Right renal cortex interstitium (tissue), 3 donors: ENCODE measurements at regions not wholly inside any gene's neighbourhood (a gene's known extent, or its start where the extent isn't known, plus 50 kb on each side); places are given as distances from the start of the nearest gene placed in this dataset.
"Not testable (repeated sequence)": the region's sequence is repeated elsewhere in the genome, so short reads cannot be mapped to it uniquely, and the experiment has no call there.

Experiments
- DNase-seq, 3 donors: peaks; one replicate each; pipeline ENCODE4 v3.0.0-alpha.2; 2013; ENCODE audit warnings: low read depth in 3 of 3, low spot score in 2 of 3

DNA sequence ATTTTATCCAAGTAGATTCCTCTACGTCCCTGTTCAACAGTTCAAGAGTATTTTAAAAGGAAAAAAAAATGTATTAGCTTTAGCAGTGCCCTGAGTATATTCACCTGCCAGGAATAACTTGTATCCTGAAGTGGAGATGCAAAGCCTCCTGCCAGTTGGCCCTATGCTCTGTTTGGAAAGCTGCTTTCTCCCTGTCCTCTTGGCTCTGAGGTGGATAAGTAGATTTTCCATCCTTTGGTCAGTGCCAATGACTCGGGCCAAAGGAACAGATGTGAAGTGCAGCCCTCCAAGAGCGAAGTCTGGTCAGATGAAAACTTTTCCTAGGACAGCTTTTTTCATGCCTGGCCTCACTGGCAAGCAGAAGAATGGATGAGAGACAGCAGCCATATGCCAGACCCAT lies 839.9 kb upstream of the TENM4 start:
- DNase-seq = no peak

DNA sequence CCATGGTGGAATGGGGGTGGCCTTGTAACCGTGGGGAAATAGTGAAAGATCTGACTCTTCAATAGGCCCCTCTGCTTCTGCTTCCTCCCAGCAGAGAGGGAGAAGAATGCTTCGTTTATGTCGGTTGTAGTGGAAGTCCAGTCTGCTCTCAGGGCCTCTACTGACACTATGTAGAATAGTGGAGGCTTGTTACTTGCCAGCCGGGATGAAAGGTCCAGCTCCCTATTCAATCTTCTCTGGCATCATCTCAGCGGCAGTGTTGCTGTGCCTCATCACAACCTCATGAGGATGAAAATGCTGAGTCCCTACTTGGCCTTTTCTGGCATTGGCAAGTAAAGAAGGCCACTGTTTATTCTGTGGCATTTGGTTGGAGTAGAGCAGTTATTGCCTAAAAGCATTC lies 820.9 kb upstream of the TENM4 start:
- no peak for DNase-seq

DNA sequence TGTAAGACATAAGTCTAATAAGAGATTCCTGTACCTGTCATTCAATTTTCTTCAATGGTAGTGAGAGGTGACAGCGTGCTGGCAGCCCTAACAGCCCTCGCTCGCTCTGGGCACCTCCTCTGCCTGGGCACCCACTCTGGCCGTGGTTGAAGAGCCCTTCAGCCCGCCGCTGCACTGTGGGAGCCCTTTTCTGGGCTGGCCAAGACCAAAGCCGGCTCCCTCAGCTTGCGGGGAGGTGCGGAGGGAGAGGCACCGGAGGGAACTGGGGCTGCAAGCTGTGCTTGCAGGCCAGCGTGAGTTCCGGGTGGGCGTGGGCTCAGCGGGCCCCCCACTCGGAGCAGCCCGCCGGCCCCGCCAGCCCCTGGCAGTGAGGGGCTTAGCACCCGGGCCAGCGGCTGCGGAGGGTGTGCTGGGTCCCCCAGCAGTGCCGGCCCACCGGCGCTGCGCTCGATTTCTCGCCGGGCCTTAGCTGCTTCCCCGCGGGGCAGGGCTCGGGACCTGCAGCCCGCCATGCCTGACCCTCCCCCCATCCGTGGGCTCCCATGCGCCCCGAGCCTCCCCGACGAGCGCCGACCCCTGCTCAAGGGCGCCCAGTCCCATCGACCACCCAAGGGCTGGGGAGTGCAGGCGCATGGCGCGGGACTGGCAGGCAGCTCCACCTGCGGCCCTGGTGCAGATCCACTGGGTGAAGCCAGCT lies 816.6 kb upstream of the TENM4 start:
- not testable (repeated sequence) for DNase-seq

DNA sequence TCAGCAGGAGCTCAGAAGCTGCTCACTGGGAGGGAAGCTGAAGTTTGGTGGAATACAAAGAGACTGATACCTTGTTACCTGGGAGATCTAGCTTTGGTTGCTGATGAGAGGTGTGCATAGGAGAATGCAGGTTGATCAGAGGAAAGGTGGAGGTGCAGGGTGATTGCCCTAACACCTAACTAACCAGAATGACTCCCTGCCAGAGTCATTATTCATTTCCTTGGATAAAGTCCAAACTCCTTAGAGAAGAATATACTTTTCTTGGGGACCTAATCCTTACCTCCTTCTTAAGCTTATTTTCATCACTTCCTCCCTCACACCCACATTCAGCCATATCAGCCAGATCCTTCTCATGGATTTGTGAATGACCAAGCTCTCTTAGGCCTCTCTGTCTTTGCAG lies 814.2 kb upstream of the TENM4 start:
- DNase-seq = no peak

DNA sequence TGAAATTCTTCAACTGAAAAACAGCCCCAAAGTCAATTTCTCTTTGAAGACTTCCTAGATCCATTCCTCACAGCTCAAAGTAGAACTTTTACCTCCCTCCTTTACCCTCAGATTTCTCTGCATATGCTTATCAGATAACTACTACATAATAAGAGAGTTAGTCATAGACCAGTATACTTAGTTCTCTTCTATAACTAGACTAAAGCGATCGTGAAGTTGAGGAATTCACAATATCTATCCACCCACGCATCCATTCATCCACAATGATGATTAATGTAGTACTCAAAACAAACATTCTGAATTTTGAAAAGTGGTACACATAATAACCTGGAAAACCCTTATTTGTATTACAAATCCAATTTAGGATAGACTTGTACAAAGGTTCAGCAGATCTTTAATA lies 800.9 kb upstream of the TENM4 start:
- no peak for DNase-seq

DNA sequence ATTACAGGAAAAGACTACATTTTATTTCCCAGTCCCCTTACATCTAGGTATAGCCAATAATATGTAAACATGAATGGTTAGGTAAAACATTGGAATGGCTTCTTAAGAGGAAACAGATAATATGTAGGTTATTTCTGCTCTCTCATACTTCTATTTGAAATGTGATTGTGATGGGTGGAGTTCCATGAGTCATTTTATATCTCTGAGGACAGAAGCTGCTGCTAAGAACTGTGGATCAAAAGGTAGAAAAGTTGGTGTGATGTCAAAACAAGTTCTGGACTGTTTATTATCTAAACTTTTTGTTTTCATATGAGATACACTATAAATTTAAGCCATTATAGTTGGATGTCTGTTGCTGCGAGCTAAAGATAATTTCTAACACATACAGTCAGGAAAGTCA lies 799.4 kb upstream of the TENM4 start:
- DNase-seq = no peak

DNA sequence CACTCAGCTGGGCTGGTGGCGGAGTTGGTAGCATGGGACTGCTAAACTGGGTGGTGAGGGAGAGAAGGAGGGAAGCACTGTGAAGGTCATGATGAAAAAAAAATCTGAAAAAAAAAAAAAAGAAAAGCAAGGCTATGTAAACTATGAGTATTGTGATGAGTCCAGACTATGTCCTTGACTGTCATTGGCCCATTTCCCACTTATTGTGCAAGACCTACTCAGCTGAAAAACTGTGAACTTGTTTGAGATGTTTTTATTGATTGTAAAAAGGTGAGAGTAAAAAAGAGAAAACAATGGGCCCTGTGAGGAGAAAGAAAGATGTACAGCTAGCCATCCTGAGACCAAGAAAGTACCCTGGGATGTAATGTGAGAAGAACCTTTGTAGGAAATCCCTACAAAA lies 798.4 kb upstream of the TENM4 start:
- no peak for DNase-seq

DNA sequence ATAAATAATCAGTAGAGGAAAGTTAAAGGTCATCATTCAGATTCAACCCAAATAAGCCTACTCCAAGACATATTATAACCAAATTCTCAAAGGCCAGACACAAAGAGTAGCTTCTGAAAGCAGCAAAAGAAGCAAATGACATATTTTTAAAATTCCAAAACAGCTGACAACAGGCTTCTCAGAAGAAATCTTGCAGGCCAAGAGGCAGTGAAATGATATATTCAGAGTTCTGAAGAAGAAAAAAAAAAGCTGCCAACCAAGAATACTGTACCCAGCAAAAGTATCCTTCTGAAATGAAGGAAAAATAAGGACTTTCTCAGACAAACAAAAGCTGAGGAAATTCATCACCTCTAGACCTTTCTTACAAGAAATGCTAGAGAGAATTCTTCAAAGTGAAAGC lies 787.1 kb upstream of the TENM4 start:
- no peak for DNase-seq

DNA sequence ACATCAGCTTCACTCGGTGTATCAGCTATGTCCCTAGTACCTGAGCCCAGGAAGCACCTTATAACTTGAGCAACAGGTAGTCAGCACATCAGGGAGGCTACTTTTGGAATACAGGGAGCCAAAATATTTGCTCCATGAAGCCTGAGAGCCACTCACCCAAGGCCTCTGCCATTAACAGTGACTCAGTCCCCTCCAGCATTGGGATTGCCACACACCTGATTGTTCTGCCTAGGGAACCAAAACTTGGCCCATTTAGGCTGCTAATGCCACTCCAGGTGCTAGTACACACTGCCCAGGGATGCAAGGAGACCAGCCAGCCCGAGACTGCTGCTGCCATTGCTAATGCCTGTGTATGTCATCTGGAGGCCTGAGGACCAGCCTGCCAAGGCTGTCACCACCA lies 773.6 kb upstream of the TENM4 start:
- DNase-seq = no peak

DNA sequence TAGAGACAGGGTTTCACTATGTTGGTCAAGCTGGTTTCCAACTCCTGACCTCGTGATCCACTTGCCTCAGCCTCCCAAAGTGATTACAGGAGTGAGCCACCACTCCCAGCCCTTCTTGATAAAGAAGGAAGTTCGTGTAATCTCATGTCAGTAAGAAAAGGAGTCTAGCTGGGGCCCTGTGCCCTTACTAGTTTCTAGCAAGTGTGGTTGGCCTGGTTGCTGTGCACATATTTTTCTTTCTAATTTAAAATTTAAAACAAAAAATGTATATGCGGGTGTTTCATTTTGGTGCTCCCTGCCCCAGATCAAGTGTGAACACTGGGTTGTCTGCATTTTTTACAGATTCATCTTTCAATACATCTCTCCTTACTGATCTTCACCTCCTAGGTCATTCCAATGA lies 770.8 kb upstream of the TENM4 start:
- no peak for DNase-seq

DNA sequence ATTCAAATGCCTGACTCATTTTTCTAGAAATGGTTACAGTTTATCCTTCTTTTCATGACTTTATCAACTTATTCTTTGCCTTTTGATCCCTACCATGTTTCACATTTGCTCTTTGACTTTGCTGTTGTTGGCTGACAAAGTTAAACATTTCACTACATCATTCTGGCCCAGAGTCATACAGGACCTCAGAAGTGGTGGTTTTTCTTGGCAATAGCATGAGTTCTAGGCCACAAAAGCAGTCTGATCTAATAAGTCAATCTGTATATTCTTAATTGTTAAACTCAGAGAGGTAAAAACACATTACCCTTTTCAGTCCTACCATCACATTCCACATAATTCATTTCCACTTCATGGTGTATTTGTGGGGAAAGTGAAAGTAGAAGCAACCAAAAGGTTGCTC lies 763.2 kb upstream of the TENM4 start:
- no peak for DNase-seq

DNA sequence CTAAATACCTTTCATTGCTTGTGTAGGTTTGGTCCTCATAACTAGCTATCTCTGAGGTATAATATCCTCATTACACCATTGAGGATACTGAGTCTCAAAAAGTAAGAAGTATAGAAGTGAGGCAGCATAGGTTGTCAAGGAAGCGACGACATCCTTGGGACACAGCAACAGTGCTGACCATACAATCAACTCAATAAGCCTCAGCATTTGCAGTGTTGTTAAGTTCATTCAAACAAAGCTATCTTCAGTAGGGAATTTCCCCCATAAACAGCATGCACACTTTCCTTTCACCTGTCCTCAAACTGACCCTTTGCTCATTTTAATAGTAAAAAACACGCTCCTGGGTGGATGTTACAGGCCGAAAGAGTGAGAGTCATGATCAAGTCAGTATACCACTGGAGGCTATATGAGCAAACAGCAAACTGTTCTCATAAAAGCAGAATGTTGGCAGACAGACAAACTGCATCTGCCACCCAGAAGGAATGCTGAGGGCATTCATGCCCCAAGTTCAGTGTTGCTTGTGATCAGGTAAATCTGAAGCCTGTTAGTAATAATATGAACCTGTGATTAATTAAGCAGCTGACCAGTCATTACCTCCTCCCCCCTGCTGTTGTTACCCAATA lies 756.2 kb upstream of the TENM4 start:
- no peak for DNase-seq

DNA sequence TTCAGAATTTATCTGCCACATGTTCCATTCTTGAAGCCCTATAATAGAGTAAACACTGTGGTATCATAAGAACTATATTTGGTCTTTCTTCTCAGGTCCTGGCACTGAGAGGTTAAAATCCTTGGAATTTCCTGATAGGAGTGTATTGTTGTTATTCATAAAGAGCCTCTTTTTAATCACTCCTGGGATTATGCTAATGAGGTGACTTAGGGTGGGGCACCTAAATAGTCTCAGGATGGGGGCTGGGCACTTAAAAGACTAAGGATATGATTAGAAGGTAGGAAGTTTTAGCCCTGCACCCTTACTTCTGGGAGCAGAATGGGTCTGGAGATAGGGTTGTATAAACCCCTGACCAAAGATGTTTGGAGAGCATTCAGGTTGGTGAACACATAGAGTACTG lies 755.2 kb upstream of the TENM4 start:
- DNase-seq = no peak

DNA sequence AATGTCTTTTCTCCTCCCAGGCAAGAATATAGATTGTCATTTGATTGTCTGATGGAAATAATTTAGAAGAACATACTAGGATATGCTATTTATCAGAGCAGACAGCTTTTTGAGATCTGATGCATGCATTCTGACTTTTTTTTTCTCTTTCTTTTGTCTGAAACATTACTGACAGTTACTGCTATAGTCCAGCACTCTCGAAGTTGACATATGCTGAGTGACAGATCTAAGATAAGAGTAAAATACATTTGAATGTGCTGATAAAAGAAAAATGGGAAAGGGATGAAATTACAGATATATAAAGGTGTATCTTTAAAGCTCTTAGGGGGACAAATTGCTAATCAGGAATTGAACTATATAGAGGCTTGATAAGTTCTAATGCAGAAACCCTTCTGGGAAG lies 753.8 kb upstream of the TENM4 start:
- no peak for DNase-seq

DNA sequence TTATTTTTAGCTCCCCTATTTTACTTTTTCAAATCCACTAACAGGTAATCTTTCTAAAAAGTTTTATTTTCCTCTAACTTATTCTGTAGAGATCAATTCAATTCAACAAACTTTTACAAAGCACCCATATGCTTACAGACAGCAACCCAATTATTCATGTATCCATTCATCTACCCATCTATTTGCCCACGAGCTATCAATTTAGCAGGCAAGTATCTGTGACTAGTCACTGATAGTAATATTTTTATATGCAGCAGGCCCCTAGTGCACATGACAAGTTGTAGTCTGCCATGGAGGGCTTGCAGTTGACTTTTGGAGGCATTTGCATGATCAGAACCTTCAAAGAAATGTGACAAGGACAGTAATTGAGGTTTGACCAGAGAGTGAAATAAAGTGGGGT lies 753.2 kb upstream of the TENM4 start:
- DNase-seq = no peak

DNA sequence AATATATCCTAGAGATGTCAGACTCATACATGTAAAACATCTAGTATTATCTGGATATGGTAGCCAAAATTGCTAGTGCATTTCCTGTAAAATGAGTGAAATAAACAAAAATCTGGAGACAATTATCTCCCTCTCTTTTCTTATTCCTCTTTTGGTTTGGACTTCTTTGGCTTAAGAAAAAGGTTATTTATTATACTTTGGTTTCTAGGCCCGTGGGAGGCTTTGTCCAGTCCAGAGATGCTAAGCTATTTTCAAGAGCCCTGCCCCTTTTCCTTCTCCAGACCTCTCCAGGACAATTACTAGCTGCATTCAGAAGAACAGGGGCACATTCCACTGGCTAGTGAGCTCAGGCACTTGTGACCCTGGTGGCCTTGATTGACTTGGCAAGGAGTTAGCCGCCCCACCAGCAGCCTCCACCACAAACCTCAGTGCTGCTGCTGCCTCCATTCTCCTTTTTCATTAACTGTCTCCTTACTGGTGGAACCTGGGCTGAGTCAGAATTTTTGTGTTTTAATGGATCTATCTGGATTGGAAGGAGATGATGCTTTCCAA lies 747.3 kb upstream of the TENM4 start:
- no peak for DNase-seq

DNA sequence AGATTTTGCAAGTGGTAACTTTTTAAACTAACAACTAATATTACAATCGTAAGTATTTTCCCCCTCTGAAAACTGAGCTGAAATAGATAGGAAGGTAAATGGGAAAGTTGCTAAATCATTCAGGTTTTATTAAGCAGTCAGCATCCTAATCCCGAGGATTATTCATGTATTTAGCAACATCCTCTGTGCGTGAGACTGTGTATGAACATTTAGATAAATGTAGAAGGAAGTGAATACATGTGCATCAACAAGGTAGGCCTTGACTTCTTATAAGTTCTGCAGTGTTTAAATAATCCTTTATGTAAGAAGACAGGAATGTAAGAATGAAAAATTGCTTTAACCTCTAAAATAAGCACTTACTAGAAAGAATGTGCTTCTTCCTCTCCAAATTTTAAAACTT lies 745.9 kb upstream of the TENM4 start:
- no peak for DNase-seq

DNA sequence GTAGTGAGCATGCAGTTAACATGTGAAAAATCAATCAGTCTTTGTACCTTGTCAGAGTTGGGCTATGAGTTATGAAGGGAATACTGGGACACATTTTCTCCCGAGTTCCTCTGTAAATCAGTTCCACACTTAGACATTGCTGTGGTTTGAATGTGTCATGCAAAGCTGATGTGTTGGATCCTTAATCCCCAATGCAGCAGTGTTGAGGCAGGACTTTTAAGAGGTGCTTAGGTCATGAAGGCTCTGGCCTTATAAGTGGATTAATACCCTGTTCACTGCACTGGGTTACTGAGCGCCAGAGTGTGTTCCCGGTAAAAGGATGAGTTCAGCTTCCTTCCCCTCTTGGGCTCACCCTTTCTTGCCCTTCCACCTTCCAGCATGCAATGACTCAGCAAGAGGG lies 742.1 kb upstream of the TENM4 start:
- no peak for DNase-seq

DNA sequence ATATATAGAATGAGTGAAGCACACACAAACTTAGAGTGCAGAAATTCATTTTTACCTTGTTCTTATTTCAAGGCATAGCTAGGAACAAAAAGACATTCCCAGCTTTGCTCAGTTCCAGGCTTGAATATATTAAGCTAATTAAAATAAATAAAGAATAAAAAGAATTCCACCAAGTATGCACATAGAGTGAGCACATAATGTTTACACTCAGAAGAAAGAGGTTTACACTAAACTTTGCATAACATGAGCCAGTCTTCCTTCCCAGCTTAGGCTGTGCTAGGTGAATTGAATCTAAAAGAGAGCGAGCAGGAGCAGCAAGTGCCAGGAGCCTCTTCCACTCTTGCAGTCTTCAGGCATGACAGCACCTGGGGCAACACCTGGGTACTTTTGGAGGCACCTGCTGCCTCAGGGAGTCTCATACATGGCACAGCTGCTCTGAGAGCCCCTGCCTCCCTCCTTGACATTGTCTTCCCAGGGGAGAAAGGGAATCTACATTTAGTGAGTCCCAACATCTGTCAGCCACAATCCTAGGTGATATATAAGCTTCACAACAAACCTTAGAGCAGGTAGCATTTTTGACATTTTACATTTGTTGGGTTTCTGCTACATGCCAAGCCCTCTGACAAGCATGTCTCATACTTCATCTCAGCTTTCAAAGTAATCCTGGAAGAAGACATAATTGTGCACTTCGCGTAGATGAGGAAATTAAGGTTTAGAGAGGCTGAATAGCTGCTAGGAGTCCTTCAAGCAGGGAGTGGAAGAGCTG lies 732.7 kb upstream of the TENM4 start:
- no peak for DNase-seq

DNA sequence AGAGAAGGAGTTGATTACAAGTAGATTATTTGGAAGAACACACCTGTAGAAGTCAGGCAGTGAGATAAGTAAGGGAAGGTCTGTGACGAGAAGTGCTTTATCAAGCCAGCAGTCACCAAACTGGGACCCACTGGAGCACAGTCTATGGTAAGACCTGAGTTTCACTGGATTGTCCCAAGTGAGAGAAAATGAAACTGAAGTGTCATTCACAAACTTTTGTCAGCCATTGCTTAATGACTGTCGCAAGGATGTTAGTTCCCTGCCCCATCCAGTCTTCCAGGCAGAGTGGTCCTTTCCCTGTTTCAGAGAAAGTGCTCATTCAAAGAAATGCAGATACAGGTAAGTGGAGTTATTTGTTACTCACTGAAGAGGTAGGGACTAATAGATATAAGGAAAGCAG lies 728.0 kb upstream of the TENM4 start:
- DNase-seq = no peak

DNA sequence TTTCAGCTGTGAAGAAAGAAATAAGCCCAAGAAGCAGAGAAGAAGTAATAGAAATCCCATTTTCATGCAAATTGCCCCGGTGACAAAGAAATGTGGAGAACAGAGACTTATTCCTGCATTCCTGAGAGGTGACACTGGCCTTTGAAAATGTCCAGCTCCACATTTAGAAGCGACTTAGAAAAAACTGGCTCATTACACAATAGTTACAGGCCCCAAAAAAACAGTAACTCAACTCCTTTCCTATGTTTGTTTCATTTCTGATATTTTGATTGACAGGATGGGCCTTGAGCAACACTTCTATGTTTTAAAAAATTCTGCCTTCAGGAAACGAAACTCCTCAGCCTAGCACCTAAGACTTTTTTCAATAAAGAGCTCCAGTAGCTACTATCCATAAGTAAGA lies 726.9 kb upstream of the TENM4 start:
- no peak for DNase-seq

DNA sequence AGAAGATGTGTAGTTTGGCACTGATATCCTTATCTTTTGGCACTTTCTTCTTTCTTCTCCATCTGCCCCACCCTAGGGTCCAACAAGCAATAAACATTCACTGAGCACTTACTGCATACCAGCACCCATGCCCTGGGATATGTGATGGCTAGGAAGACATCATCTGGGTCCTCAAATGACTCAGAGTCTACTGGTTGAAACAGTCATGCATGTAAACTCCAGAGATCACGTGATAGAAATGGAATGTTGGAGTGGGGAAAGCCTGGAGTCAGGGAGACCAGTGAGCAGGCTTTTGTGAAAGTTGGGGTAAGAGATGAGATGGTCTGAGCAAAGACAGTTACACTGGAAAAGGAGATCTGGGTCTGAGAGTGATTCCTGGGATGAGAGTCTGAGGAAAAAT lies 724.9 kb upstream of the TENM4 start:
- no peak for DNase-seq
